ENCODE measurements at regions not wholly inside any gene's neighbourhood (a gene's known extent, or its start where the extent isn't known, plus 50 kb on each side); places are given as distances from the start of the nearest gene placed in this dataset.

- H3K9me3 Mint-ChIP-seq, result no peaks in the 10 kb centered on the region
- no peaks in the 10 kb centered on the region for H3K79me2 ChIP-seq (ENCODE audit: insufficient read depth, low read length)
- H3K4me1 ChIP-seq (ENCODE audit: insufficient read depth, low read length), result no peaks in the 10 kb centered on the region
- no peak overlapping the region for H3K18ac ChIP-seq (ENCODE audit: insufficient read length, low read depth, low read length)
- no peaks in the 10 kb centered on the region for H3K9me3 ChIP-seq (ENCODE audit: control insufficient read depth, low read depth, low read length)
- no peaks in the 10 kb centered on the region for H3K79me1 ChIP-seq (ENCODE audit: insufficient read depth, low read depth, low read length, poor library complexity, severe bottlenecking)
- H3K14ac ChIP-seq (ENCODE audit: insufficient read depth, low read length), result no peak overlapping the region
- H4K5ac ChIP-seq (ENCODE audit: insufficient read length, low read depth, low read length), result no peak overlapping the region
- no peak overlapping the region for H2BK120ac ChIP-seq (ENCODE audit: low read depth, low read length, poor library complexity, severe bottlenecking)
- no peak overlapping the region for H2AFZ ChIP-seq (ENCODE audit: low read length)
- H3K27me3 ChIP-seq (ENCODE audit: insufficient read depth, low read length), result peaks cover under 1% of the 10 kb centered on the region; the same call in 1 of the 2 replicates
- H3K4ac ChIP-seq (ENCODE audit: low read depth, low read length), result no peak overlapping the region
- H3K27me3 Mint-ChIP-seq (ENCODE audit: low read depth), result peaks cover 33% of the 10 kb centered on the region
- H2BK15ac ChIP-seq (ENCODE audit: low read depth, low read length), result no peak overlapping the region
- H3T11ph ChIP-seq (ENCODE audit: low read length), result no peak overlapping the region
- DNase-seq, result no peak
- no peak for TF ChIP-seq CTCF (conservative IDR thresholded peaks at IDR 0.05)
- no peak overlapping the region for H2BK12ac ChIP-seq (ENCODE audit: insufficient read length, low read depth, low read length)
- H3K56ac ChIP-seq (ENCODE audit: insufficient read length, low read depth, low read length), result no peak overlapping the region
- no peak overlapping the region for H2AK5ac ChIP-seq (ENCODE audit: insufficient read length, low read length)
- no peak overlapping the region for H2BK20ac ChIP-seq (ENCODE audit: low read depth, low read length, poor library complexity, severe bottlenecking)
- H4K8ac ChIP-seq (replicated peaks; ENCODE audit: insufficient read length, low read depth, low read length), result no peak overlapping the region
- WGBS (ENCODE audit: extremely low coverage, insufficient read length, low lambda C conversion rate), result no CpG with 5 or more reads among the region's 9 CpGs
- H4K20me1 ChIP-seq (ENCODE audit: control insufficient read depth, insufficient read depth, insufficient read length), result no peaks in the 10 kb centered on the region
- no peak overlapping the region for H3K9ac ChIP-seq (ENCODE audit: extremely low read depth, insufficient read length, low read length)
- no peaks in the 10 kb centered on the region for H3K23me2 ChIP-seq (ENCODE audit: insufficient read length, low read depth, low read length, poor library complexity, severe bottlenecking)
- H4K91ac ChIP-seq (ENCODE audit: insufficient read length, low read depth, low read length), result no peak overlapping the region
- H3K4me3 Mint-ChIP-seq, result no peak overlapping the region
- no peak overlapping the region for H3K27ac Mint-ChIP-seq
- no peak overlapping the region for H3K4me2 ChIP-seq (ENCODE audit: insufficient read depth, insufficient read length, low read length)
- H3K27ac ChIP-seq (ENCODE audit: insufficient read length, low read depth, low read length), result no peak overlapping the region
- no peak overlapping the region for H3K23ac ChIP-seq (ENCODE audit: insufficient read length, low read depth, low read length)
- peaks cover 8% of the 10 kb centered on the region in 2 experiments for H3K4me1 Mint-ChIP-seq
- no peak overlapping the region for H2BK5ac ChIP-seq (ENCODE audit: insufficient read length, low read length)
- H3K36me3 Mint-ChIP-seq (ENCODE audit: insufficient read depth in 1 of 3, low read depth in 3 of 3), result no peaks in the 10 kb centered on the region
Observed at GRCh38 chr12:107474099-107474498, 211.5 kb upstream of the PWP1 start.

Data from H9 (cell line).